ENCODE measurements at regions not wholly inside any gene's neighbourhood (a gene's known extent, or its start where the extent isn't known, plus 50 kb on each side); places are given as distances from the start of the nearest gene placed in this dataset.

GRCh38 chr5:23035555-23036090 lies 182.5 kb upstream of the CDH12 start:
- TF ChIP-seq, protein P1, sequence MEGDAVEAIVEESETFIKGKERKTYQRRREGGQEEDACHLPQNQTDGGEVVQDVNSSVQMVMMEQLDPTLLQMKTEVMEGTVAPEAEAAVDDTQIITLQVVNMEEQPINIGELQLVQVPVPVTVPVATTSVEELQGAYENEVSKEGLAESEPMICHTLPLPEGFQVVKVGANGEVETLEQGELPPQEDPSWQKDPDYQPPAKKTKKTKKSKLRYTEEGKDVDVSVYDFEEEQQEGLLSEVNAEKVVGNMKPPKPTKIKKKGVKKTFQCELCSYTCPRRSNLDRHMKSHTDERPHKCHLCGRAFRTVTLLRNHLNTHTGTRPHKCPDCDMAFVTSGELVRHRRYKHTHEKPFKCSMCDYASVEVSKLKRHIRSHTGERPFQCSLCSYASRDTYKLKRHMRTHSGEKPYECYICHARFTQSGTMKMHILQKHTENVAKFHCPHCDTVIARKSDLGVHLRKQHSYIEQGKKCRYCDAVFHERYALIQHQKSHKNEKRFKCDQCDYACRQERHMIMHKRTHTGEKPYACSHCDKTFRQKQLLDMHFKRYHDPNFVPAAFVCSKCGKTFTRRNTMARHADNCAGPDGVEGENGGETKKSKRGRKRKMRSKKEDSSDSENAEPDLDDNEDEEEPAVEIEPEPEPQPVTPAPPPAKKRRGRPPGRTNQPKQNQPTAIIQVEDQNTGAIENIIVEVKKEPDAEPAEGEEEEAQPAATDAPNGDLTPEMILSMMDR (IDR thresholded peaks at IDR 0.05) = no peak
- TF ChIP-seq POLR2A (IDR thresholded peaks at IDR 0.05) = no peak
